ENCODE measurements at regions not wholly inside any gene's neighbourhood (a gene's known extent, or its start where the extent isn't known, plus 50 kb on each side); places are given as distances from the start of the nearest gene placed in this dataset.

- Histone ChIP-seq H3K4me2 (ENCODE audit: insufficient read depth, low read length) (no peak overlapping the region), H3K27ac (ENCODE audit: insufficient read depth, low read depth, low read length) (no peak overlapping the region), H3K79me2 (ENCODE audit: control insufficient read depth, insufficient read depth, low read length) (no peaks in the 10 kb centered on the region), H3K27me3 (ENCODE audit: control insufficient read depth in 2 of 2, insufficient read depth in 2 of 2, low read length in 2 of 2) (no peaks in the 10 kb centered on the region), H3K9me1 (replicated peaks; ENCODE audit: control insufficient read depth, extremely low read depth, insufficient read depth, low read length) (no peaks in the 10 kb centered on the region), H3K9ac (replicated peaks; ENCODE audit: extremely low read depth, insufficient read depth, low read length) (no peak overlapping the region), H4K20me1 (replicated peaks; ENCODE audit: control insufficient read depth, extremely low read depth, insufficient read depth, low read length) (no peaks in the 10 kb centered on the region), H3K36me3 (ENCODE audit: control insufficient read depth in 2 of 2, extremely low read depth in 1 of 2, insufficient read depth in 2 of 2, low read length in 2 of 2) (no peaks in the 10 kb centered on the region), H3K9me3 (replicated peaks; ENCODE audit: control insufficient read depth, insufficient read depth, low read length) (no peaks in the 10 kb centered on the region), H2AFZ (ENCODE audit: low read depth, low read length) (no peak overlapping the region), H3K4me1 (ENCODE audit: control insufficient read depth, extremely low read depth, insufficient read depth, low read length) (peaks cover 2% of the 10 kb centered on the region), H3K4me3 (replicated peaks in 1 of 3; ENCODE audit: insufficient read depth in 1 of 3, low read depth in 1 of 3, low read length in 3 of 3) (no peak overlapping the region)
- BruUV-seq (replicated peaks): no TSS peak
- POLR2A ChIA-PET: no interaction called here
- FAIRE-seq: no peak
- CTCF ChIA-PET: interaction anchor here (1.5 kb wide), 1 partner anchor 104 kb away, joined by 3 read pairs; no protein-coding TSS in a partner anchor
- dilution Hi-C loops (cut with MboI; ENCODE audit: extremely low pct_ligation_motif_present, low sequenced_read_pairs): no loop called here
- no peak for DNase-seq (ENCODE audit: low read depth, low spot score)
- intact Hi-C loops (cut with micrococcal nuclease): no loop called here
- TF ChIP-seq POLR2AphosphoS5 (IDR thresholded peaks at IDR 0.05; ENCODE audit: insufficient read depth, low read depth, low read length): no peak
- TF ChIP-seq GATA2 (IDR thresholded peaks at IDR 0.05; ENCODE audit: insufficient read depth, insufficient read length, low read depth, low read length): no peak
- TF ChIP-seq, protein P1, sequence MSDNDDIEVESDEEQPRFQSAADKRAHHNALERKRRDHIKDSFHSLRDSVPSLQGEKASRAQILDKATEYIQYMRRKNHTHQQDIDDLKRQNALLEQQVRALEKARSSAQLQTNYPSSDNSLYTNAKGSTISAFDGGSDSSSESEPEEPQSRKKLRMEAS (IDR thresholded peaks at IDR 0.05; ENCODE audit: insufficient read depth, insufficient read length): no peak
- no peak for TF ChIP-seq JUN (IDR thresholded peaks at IDR 0.05; ENCODE audit: borderline replicate concordance, insufficient read depth, insufficient read length, low read depth)
- no peak for TF ChIP-seq MYC (IDR thresholded peaks at IDR 0.05; ENCODE audit: low read depth, low read length)
- TF ChIP-seq POLR2A (IDR thresholded peaks at IDR 0.05; ENCODE audit: low read depth, low read length): no peak
- TF ChIP-seq, protein P2, sequence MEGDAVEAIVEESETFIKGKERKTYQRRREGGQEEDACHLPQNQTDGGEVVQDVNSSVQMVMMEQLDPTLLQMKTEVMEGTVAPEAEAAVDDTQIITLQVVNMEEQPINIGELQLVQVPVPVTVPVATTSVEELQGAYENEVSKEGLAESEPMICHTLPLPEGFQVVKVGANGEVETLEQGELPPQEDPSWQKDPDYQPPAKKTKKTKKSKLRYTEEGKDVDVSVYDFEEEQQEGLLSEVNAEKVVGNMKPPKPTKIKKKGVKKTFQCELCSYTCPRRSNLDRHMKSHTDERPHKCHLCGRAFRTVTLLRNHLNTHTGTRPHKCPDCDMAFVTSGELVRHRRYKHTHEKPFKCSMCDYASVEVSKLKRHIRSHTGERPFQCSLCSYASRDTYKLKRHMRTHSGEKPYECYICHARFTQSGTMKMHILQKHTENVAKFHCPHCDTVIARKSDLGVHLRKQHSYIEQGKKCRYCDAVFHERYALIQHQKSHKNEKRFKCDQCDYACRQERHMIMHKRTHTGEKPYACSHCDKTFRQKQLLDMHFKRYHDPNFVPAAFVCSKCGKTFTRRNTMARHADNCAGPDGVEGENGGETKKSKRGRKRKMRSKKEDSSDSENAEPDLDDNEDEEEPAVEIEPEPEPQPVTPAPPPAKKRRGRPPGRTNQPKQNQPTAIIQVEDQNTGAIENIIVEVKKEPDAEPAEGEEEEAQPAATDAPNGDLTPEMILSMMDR (IDR thresholded peaks at IDR 0.05; ENCODE audit: extremely low read depth in 1 of 2, insufficient read depth in 1 of 2, low read depth in 1 of 2, low read length in 2 of 2): no peak
These were observed 102.8 kb upstream of the BMP2K start for GRCh38 chr4:78673337-78673736.

All from endothelial cell of umbilical vein (primary cell).